OCI-LY1 (cell line): ENCODE measurements at regions not wholly inside any gene's neighbourhood (a gene's known extent, or its start where the extent isn't known, plus 50 kb on each side); places are given as distances from the start of the nearest gene placed in this dataset.

Source experiments
- EZH2 ChIP-seq: fragments of 200-600 bp; sonication (generic), shearing (Covaris generic); IDR thresholded peaks from 2 replicates; pipeline ENCODE4 v1.8.0; 2017; ENCODE audit warnings: borderline replicate concordance, mixed run types, mild to moderate bottlenecking, antibody characterized with exemption, low read length, moderate library complexity, mixed read lengths
- TF ChIP-seq, protein P1 (sequence below): fragments of 200-600 bp; sonication (generic), shearing (Covaris generic); IDR thresholded peaks from 2 replicates; pipeline ENCODE4 v1.5.1; 2017; ENCODE audit warnings: mild to moderate bottlenecking, antibody characterized with exemption, low read length, moderate library complexity, mixed read lengths

DNA sequence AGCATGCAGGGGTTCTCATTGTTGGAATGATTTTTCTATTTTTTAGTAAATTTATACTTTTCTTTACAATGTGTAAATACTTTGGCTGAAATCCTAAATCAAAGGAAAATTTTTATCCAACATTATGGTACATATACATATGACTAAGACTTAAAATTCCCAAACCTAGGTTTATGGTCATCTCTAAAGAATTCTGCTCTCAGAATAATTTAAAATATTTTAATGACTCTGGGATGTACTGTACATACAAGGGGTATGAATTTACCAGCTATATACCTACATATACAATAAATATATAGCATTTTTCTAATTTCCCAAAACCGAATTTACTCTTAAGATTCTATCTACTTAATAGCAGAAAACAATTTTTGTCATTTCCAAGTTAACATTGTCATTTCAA is 137.9 kb upstream of the POU1F1 start:
- TF ChIP-seq, protein P1, sequence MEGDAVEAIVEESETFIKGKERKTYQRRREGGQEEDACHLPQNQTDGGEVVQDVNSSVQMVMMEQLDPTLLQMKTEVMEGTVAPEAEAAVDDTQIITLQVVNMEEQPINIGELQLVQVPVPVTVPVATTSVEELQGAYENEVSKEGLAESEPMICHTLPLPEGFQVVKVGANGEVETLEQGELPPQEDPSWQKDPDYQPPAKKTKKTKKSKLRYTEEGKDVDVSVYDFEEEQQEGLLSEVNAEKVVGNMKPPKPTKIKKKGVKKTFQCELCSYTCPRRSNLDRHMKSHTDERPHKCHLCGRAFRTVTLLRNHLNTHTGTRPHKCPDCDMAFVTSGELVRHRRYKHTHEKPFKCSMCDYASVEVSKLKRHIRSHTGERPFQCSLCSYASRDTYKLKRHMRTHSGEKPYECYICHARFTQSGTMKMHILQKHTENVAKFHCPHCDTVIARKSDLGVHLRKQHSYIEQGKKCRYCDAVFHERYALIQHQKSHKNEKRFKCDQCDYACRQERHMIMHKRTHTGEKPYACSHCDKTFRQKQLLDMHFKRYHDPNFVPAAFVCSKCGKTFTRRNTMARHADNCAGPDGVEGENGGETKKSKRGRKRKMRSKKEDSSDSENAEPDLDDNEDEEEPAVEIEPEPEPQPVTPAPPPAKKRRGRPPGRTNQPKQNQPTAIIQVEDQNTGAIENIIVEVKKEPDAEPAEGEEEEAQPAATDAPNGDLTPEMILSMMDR = no peak
- TF ChIP-seq EZH2 = no peak
